ENCODE measurements at regions not wholly inside any gene's neighbourhood (a gene's known extent, or its start where the extent isn't known, plus 50 kb on each side); places are given as distances from the start of the nearest gene placed in this dataset.

DNA sequence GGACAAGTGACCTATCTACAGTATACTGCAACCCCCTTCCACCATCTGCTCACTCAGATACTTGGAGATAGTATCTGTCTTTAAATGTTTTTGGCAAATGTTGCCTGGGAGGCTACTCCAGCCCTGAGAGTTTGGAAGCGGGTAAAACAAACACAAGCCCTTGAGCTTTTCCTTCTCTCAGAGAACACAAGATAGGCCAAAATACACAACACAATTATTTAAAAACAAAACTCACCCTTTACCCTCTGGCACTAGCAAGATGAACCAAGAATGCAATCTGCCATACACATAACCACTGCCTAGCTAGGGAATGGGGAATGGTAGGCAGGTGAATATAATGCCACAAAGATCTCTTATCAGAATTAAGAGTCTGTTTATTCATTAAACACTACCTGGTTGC, 324.7 kb upstream of the FAM47C start:
- TF ChIP-seq, protein P1, sequence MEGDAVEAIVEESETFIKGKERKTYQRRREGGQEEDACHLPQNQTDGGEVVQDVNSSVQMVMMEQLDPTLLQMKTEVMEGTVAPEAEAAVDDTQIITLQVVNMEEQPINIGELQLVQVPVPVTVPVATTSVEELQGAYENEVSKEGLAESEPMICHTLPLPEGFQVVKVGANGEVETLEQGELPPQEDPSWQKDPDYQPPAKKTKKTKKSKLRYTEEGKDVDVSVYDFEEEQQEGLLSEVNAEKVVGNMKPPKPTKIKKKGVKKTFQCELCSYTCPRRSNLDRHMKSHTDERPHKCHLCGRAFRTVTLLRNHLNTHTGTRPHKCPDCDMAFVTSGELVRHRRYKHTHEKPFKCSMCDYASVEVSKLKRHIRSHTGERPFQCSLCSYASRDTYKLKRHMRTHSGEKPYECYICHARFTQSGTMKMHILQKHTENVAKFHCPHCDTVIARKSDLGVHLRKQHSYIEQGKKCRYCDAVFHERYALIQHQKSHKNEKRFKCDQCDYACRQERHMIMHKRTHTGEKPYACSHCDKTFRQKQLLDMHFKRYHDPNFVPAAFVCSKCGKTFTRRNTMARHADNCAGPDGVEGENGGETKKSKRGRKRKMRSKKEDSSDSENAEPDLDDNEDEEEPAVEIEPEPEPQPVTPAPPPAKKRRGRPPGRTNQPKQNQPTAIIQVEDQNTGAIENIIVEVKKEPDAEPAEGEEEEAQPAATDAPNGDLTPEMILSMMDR (conservative IDR thresholded peaks at IDR 0.05 in 1 of 2, IDR thresholded peaks at IDR 0.05 in 1 of 2; ENCODE audit: low read depth in 1 of 2, low read length in 2 of 2) = no peak
- TF ChIP-seq EZH2 (IDR thresholded peaks at IDR 0.05; ENCODE audit: low read length, missing control alignments) = no peak

Data from fibroblast of lung (primary cell).